ENCODE measurements at regions not wholly inside any gene's neighbourhood (a gene's known extent, or its start where the extent isn't known, plus 50 kb on each side); places are given as distances from the start of the nearest gene placed in this dataset.
"Not testable (repeated sequence)": the region's sequence is repeated elsewhere in the genome, so short reads cannot be mapped to it uniquely, and the experiment has no call there.

DNA sequence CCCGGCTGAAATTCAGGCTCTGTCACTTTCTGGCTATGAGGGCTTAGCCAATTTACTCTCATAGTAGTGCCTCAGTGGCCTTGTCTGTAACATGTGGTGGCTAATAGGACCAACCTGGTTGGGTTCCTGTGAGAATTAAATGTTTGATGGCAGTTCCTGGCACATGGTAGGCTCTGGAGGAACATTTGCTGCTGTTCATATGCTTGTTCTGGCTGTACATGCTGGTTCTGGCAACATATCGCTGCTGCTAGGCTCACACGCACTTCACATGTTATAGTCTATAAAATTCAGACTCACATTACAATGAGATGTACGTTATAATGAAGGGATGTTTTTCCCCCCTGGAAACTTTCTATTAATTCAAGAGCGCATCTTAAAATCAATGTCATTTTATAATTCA lies 417.7 kb upstream of the GYPC start:
- DNase-seq (ENCODE audit: low spot score): no peak

DNA sequence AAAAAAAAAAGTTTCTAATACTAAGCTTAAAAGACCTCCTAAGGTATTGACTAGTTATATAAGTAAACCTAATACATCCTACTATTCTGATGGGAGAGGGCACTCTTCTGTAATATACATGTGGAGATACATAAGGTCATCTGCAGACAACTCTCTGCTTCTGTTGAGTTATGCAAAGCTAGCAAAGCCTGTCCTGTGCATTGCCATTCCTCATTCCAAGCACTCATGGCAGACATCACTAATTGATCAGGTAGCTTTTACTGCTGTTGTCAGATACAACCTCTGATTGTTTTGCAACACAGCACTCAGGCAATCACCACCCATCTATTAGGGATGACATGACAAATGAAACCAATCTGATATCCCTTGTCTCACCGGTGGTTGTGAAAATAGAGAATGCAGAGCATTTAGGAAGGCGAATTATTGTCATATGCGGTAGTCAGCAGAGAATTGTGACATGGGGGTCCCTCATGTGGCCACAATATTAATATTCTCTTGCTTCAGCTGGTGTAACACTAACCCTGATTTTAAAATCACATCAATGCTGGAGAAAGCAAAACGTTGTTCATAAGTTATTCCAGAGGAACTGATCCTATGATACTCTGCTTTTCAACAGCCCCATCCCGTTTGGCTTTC lies 416.5 kb upstream of the GYPC start:
- no peak for DNase-seq (ENCODE audit: low spot score)

DNA sequence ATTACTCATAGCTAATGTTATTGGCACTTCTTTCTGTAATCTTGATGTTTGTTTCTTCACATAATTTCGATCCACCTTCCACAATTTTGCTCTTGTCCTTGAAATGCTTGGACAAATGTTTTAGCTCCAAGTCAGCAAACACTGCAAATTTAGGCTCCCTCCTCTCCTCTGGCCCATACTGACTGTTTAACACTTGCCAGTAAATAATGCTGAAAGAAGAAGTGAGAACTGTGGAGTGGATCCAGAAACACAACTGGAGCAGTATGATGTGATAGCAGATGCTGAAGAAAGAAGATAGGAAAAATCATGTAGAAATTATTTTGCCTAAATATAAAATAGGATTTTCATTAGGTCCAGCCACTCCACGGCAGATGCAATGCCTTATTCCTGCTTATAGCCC lies 415.0 kb upstream of the GYPC start:
- no peak for DNase-seq (ENCODE audit: low spot score)

DNA sequence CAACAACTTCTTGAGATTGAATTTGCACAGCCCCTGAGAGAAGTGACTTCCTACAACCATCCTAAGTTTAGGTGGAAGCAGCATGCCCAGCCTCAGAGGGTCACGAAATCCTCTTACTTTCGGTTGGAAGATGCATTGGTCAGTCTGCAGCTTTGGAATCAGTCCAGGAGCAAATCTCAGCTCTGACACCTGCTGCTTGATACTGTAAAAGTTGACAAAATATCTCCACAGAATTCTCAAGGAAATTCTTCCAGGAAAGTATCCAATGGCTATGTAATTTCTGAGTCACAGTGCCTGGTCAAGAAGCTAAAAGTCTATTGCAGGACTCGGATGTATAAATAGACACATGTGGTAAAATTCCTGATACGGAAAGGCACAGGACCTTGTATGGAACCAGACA lies 414.5 kb upstream of the GYPC start:
- no peak for DNase-seq (ENCODE audit: low spot score)

DNA sequence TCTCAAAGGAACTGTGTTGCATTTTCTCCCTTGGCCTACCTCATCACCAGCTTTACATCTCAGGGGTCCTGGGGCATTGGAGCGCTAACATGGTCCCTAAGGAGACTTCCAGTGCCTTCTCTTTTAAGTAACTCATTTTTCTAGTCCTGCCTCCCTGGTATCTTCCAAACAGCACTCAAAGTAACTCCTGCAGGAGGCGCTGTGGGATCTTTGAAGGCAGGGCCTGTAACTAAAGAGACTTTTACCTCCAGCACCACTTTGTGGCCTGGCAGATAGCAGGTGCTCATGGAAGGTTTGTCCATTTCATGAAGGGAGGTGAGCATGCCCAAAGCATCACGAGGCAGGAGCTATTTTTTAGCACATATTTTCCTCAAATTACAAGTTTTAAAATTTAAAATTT lies 411.0 kb upstream of the GYPC start:
- DNase-seq (ENCODE audit: low spot score): no peak

DNA sequence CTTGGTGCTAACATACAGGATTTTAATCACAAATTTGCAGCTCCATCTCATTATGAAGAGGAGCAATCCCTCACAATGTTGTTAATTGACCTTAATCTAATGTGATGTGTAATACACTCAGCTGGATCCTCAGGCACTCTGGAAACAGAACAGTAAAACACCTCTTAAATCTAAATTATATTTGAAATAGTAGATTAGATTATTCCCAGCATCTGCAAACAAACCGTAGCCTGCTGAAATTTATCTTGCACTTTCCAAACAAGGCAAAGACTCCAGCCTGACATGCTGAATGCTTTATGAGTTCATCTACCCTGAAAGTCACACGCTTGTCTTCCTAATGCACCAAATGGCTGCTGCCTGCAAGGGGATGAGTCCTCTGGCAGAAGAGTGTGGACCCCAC lies 402.3 kb upstream of the GYPC start:
- no peak for DNase-seq (ENCODE audit: low spot score)

DNA sequence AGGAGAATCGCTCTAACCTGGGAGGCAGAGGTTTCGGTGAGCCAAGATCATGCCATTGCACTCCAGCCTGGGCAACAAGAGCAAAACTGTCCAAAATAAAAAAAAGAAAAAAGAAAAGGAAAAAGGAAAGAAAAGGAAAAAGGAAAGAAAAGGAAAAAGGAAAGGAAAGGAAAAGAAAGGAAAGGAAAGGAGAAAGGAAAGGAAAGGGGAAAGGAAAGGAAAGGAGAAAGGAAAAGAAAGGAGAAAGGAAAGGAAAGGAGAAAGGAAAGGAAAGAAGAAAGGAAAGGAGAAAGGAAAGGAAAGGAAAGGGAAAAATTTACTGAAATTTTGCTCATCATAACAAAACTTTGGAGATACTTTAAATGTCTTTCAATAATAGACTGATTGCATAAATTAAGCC lies 391.3 kb upstream of the GYPC start:
- no peak for DNase-seq (ENCODE audit: low spot score)

DNA sequence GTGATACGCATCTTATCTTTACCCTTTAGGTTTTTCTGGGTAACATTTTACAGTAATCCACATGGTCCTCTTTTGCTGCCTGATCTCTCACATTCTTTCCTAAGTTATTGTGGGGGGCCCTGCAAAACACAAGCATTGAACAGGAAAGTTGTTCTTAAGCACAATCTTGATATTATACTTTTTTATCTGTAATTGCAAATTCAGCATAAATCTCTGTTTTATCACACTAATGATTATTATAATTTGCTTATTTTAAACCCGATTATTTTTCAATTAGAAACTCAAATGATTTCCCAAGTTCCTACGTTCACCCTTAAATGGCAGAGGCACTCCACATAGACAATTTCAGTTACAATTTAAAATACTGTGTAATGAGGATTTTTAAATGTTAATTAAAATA lies 386.0 kb upstream of the GYPC start:
- DNase-seq (ENCODE audit: low spot score): no peak

DNA sequence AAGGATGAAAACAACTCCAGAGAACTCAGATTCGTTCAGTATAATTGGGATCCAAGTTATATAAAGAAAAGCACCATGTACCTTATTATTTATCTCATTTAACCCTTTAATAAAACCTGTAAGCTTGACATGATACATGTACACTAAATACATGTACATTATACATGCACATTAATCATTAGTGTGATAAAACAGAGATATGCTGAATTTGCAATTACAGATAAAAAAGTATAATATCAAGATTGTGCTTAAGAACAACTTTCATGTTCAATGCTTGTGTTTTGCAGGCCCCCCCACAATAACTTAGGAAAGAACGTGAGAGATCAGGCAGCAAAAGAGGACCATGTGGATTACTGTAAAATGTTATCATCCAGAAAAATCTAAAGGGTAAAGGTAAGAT lies 385.4 kb upstream of the GYPC start:
- no peak for DNase-seq (ENCODE audit: low spot score)

DNA sequence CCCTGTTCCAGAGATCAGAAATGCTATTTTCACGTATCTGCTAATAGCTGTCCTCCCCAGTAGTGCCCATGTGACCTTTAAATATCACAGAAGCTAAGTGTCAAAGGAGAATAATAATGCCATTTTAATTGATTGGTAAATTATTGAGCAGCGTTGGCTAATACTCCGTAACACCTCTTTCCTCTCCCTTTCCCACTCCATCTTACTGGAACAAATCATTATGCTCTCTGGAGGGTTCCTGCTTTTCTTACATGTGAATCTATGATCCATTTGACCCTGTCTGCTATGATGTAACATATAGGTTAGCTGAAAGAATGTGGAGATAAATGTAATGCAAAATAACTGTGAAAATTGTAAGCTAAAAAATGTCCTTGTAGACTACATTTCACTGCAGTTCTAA lies 383.6 kb upstream of the GYPC start:
- DNase-seq (ENCODE audit: low spot score): no peak

DNA sequence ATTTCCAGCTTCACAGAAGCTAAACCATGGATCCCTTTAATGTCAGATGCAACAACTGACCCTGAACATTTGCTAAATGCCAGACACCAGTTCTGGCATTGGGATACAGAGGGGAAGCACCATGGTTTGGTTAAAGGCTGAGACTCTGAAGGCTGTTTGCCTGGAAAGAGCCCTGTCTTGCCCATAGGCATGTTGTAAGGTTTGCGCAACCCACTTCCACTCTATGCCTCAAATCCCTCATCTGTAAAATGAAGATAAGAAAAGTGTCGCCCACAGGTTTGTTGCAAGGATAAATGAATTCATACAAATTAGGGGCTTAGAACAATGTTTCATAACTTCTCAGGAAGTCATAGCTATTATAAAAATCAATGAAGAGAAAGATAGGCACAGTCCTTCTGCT lies 380.9 kb upstream of the GYPC start:
- no peak for DNase-seq (ENCODE audit: low spot score)

DNA sequence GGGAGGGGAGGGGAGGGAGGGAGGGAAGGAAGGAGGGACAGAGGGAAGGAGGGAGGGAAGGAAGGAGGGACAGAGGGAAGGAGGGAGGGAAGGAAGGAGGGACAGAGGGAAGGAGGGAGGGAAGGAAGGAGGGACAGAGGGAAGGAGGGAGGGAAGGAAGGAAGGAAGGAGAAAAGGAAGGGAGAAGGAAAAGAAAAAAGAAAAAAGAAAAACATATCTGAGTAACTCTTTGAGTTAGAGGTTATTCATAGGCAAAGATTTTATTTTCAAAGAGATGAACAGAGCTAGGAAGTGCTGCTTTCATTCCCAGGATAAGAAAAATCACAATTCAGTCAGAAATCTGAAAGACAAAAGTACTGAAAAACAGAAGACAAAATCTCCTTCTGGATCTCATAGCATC lies 379.7 kb upstream of the GYPC start:
- not testable (repeated sequence) for DNase-seq (ENCODE audit: low spot score)

DNA sequence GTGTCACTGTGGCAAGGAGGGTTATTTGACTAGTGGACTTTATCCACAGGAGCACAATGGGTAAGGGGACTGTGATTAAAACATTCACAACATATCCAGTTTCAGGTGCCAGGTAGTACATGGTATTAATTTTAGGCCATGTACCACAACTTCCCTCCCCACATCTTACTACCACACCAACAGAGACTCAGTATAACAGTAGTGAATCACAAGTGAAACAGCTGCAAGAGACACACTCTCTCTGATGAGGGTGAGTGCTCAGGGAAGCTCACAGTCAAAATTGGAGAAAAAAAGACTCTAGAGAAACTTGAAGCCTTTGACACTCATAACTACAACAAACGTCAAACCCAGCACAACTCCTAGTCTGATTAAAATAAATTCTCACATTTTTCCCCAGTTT lies 367.6 kb upstream of the GYPC start:
- DNase-seq (ENCODE audit: low spot score): no peak

DNA sequence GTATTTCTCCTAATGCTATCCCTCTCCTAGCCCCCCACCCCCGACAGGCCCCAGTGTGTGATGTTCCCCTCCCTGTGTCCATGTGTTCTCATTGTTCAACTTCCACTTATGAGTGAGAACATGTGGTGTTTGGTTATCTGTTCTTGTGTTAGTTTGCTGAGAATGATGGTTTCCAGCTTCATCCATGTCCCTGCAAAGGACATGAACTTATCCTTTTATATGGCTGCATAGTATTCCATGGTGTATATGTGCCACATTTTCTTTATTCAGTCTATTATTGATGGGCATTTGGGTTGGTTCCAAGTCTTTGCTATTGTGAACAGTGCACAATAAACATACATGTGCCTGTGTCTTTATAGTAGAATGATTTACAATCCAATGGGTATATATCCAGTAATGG lies 362.0 kb upstream of the GYPC start:
- not testable (repeated sequence) for DNase-seq (ENCODE audit: low spot score)

DNA sequence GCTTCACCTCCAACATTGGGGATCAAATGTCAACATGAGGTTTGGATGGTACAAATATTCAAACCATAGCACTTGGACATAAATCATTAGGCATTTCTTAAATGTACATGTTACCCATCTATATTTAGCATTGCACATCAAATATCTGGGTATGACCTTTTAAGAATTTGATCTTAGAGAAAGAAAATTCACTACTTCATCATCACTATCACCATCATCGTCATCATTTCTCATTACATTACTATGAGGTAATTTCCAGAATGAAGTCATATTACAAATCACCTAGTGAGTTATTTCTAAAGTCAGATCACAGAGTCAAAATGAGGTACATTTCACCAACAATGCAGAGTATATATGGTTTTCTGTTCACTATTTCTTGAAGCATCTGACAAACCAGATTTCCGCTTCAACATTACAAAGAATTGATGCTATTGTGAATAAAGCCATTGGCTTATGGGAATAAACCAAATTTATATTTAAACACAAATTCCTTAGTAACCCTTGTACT lies 356.4 kb upstream of the GYPC start:
- DNase-seq (ENCODE audit: low spot score): no peak

DNA sequence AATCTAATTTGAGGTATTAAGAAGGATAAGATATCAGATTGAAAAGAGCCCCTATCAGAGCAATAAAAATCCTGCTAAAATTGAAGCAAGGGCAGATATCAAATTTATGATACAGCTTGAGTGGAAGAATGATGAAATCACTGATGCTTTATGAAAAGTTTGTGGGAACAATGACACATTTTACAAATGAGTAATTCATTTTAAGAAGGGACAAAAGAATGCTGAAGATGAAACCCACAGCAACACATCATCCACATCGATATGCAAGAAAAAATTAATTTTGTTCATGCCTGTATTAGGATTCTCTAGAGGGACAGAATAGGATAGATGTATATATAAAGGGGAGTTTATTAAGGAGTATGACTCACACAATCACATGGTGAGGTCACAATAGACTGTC lies 355.6 kb upstream of the GYPC start:
- no peak for DNase-seq (ENCODE audit: low spot score)

DNA sequence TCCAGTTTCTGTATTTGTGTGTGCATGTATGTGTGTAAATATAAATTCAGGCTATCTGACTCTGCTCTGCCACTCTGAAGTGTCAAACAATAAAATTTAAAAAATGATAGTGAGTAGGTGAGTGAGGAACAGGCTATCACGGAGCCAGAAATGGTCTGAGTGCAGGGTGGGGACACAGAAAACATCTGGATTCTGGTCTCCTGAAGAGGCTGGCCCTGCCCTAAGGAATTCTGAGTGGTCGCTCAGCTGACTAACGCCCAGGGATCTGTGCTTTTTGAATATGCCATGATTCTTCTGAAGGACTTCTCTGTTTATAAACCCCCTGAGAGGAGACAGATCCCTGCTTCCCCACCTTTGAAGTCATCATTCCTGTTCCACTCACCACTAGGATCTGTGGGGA lies 353.9 kb upstream of the GYPC start:
- DNase-seq (ENCODE audit: low spot score): no peak

DNA sequence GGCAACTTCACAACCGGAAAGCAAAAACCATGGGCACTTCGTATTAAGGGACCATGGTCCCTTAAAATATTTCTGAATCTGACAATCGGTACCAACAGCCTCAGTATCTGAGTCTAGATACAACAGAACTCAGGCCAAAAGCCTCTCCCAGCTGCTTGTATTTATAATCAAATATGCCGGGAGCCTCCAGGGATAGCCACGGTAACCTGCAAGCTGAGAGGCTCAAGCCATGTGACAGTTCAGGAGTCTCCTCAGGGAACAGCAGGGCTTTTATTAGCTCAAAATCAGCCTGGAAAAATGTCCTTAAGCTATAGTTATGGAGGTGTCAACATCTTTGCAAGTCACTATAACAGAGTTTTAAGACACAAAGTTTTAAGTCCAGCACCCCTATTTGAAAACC lies 352.8 kb upstream of the GYPC start:
- DNase-seq (ENCODE audit: low spot score): no peak

DNA sequence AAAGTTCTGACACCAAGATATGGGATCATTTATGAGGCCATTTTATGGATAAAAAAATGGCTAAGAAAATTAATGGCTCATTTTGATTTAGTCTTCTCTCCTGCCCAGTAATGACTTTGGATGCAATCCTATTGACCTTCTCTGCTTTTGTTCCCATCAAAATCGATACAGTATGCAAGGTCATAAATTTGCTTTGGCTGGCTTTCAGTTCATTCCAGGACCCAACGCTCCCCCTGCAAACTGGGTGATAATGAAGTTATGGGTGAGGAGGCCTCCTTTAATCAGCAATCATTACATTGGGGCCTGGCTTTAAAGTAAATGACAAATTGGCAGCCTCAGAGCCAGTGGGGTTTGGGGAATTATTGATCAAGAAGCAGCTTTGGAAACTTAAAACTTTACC lies 351.8 kb upstream of the GYPC start:
- no peak for DNase-seq (ENCODE audit: low spot score)

DNA sequence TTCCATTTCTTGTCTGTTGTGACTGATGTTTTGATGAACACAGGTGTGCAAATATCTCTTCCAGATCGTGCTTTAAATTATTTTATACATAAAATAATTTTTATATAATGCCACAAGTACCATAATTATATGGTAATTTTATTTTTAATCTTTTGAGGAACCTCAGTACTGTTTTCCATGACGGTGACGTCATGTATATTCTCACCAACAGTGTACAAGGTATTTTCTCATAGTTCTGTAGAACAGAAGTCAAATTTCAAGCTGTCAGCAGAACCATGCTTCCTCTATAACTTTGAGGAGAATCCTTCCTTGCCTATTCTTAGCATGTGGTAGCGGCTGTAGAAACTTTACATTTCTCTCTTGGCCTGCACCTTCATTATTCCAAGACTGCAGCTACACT lies 349.4 kb upstream of the GYPC start:
- no peak for DNase-seq (ENCODE audit: low spot score)

DNA sequence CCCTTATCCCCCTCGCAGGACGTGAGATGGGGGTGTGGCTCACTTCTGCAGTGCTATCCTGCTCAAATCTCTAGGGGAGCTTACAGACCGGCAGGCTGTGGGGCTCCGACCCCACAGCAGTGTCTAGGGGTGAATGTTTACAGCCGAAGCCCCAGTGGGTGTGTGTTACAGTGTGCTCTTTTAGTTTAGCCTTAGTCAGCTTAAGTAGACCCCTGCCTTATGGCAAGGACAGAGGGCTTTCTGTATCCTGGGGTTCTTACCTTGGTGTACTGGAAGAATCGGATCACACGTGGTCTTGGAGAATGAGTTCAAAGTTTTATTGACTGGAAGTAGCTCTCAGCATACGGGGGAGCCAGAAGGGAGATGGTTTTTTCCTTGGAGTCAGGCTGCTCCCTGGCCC lies 348.2 kb upstream of the GYPC start:
- DNase-seq (ENCODE audit: low spot score): no peak

DNA sequence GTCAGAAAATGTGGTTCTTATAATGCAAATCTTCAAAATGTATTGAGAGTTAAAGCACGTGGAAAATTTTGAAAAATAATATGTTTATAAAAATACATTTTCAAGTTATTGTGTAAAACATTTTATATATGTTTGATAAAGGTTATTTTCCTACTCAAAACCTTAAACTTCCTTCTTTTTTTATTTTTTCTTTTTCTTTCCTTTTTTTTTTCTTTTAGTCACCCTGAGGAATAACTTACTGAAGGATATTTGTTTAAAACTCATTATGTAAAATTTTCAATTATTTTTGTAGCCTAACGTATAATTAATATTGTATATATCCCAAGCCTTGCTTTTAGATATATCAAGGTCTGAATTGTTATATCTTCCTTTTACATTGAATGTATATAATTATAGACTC lies 346.8 kb upstream of the GYPC start:
- no peak for DNase-seq (ENCODE audit: low spot score)

DNA sequence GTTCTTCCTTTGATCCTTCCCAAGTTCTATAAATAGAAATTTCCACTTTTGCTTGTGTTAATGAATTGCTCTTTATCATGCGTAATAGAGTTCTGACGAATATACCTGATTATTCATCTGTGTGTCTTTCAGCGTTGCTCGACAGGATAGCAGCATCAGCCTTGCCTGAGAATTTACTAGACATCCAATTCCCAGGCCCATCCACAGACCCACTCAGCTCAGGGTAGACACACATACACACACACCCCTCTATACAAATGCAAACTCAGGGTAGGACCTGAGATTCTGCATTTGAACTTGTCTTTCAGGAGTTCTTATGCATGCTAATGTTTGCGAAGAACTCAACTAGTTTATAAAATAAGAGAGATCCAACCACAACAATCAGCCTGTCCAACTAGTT lies 343.4 kb upstream of the GYPC start:
- no peak for DNase-seq (ENCODE audit: low spot score)

DNA sequence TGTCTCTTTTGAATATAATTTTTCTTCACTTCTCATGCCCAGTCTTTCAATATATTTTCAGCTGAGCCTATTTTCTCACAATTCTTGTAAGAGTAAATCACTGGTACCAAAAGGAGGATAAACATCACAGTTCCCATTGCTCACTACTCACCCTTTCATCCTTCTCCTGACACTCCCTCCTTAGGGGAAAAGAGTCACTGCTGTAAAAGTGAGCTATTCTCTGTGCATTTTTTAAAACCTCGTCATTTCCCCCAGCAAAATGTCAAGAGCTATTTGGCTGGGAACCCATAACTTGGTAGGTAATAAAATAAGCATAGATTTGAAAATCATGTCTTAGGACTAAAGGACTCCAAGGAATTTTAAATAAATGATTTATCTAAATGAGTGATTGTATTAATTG lies 340.1 kb upstream of the GYPC start:
- DNase-seq (ENCODE audit: low spot score): no peak

Measured in LoVo (cell line).